Progenitor cell of endocrine pancreas (in vitro differentiated cells): ENCODE measurements at regions not wholly inside any gene's neighbourhood (a gene's known extent, or its start where the extent isn't known, plus 50 kb on each side); places are given as distances from the start of the nearest gene placed in this dataset.

Experiments used
- DNase-seq: peaks from one replicate; pipeline ENCODE4 v3.0.0; 2021; ENCODE audit warnings: low spot score; ENCODE audit not compliant: unreplicated experiment
- H3K27ac Mint-ChIP-seq: 2 replicates; pipeline ENCODE4 v1.8.0; 2021; ENCODE audit warnings: mild to moderate bottlenecking, moderate library complexity, mixed read lengths
- H3K27me3 Mint-ChIP-seq: 2 replicates; pipeline ENCODE4 v1.8.0; 2021; ENCODE audit warnings: mixed read lengths
- H3K36me3 Mint-ChIP-seq: 2 replicates; pipeline ENCODE4 v1.8.0; 2022; ENCODE audit warnings: mixed read lengths; ENCODE audit not compliant: insufficient read depth
- H3K4me1 Mint-ChIP-seq: 2 replicates; pipeline ENCODE4 v1.8.0; 2021; ENCODE audit warnings: low read depth, mixed read lengths
- H3K4me3 Mint-ChIP-seq: 2 replicates; pipeline ENCODE4 v1.8.0; 2021; ENCODE audit warnings: low read depth, mild to moderate bottlenecking, moderate library complexity, mixed read lengths
- H3K9me3 Mint-ChIP-seq: 2 replicates; pipeline ENCODE4 v1.8.0; 2021; ENCODE audit warnings: low read depth, mixed read lengths
- CTCF ChIP-seq: fragments of 200-600 bp; sonication (generic); IDR thresholded peaks from one replicate; pipeline ENCODE4 v1.5.0; 2021; ENCODE audit warnings: antibody characterized with exemption, mild to moderate bottlenecking; ENCODE audit not compliant: unreplicated experiment

GRCh38 chrX:114038358-114038757, 545.5 kb upstream of the HTR2C start:
- peaks cover 14% of the 10 kb centered on the region for H3K27me3 Mint-ChIP-seq
- no peak overlapping the region for H3K4me3 Mint-ChIP-seq
- TF ChIP-seq CTCF: no peak
- no peak overlapping the region for H3K27ac Mint-ChIP-seq
- no peaks in the 10 kb centered on the region for H3K9me3 Mint-ChIP-seq
- no peaks in the 10 kb centered on the region for H3K36me3 Mint-ChIP-seq
- peaks cover 11% of the 10 kb centered on the region for H3K4me1 Mint-ChIP-seq
- no peak for DNase-seq

DNA sequence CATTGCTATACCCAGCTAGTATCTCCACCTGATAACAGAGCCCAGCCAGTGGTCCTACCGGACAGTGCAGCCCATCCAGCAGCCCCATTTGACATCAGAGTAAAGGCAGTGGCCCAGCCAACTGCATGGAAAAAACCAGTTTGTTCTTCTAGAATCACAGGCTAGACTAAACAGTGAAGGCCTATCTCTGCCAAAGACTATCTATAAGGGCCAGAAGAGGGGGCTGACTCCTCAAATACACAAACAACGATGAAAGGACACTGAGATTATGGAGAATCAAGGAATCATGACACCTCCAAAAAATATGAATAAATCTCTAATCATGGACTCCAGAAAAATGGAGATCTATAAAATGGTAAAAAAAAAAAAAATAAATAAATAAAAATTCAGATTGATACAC, 546.4 kb upstream of the HTR2C start:
- Mint-ChIP-seq H3K4me1 (peaks cover 11% of the 10 kb centered on the region), H3K9me3 (no peaks in the 10 kb centered on the region), H3K36me3 (no peaks in the 10 kb centered on the region), H3K27me3 (peaks cover 14% of the 10 kb centered on the region), H3K27ac (no peak overlapping the region), H3K4me3 (no peak overlapping the region)
- DNase-seq: no peak
- TF ChIP-seq CTCF: no peak

GRCh38 chrX:114028907-114029662, 554.8 kb upstream of the HTR2C start:
- Mint-ChIP-seq H3K27ac (no peak overlapping the region), H3K4me3 (no peak overlapping the region), H3K4me1 (no peaks in the 10 kb centered on the region), H3K27me3 (no peaks in the 10 kb centered on the region), H3K9me3 (peaks cover 22% of the 10 kb centered on the region), H3K36me3 (no peaks in the 10 kb centered on the region)
- DNase-seq: no peak
- TF ChIP-seq CTCF: no peak

- no peak for TF ChIP-seq CTCF
- DNase-seq: no peak
- H3K4me1 Mint-ChIP-seq: no peaks in the 10 kb centered on the region
- H3K27ac Mint-ChIP-seq: no peak overlapping the region
- H3K36me3 Mint-ChIP-seq: no peaks in the 10 kb centered on the region
- H3K27me3 Mint-ChIP-seq: no peaks in the 10 kb centered on the region
- H3K9me3 Mint-ChIP-seq: no peaks in the 10 kb centered on the region
- no peak overlapping the region for H3K4me3 Mint-ChIP-seq
Observed at GRCh38 chrX:114017086-114017485, 566.8 kb upstream of the HTR2C start.

GRCh38 chrX:114015966-114016365, 567.9 kb upstream of the HTR2C start:
- no peak for TF ChIP-seq CTCF
- no peak for DNase-seq
- Mint-ChIP-seq H3K36me3 (no peaks in the 10 kb centered on the region), H3K27me3 (no peaks in the 10 kb centered on the region), H3K4me1 (no peaks in the 10 kb centered on the region), H3K9me3 (no peaks in the 10 kb centered on the region), H3K27ac (no peak overlapping the region), H3K4me3 (no peak overlapping the region)
